Sigmoid colon (tissue), 4 donors: ENCODE measurements at regions not wholly inside any gene's neighbourhood (a gene's known extent, or its start where the extent isn't known, plus 50 kb on each side); places are given as distances from the start of the nearest gene placed in this dataset.

Source experiments
- EP300 ChIP-seq, 4 donors: sonication (generic); formaldehyde crosslinking; IDR thresholded peaks; one replicate each; pipeline ENCODE4 v1.6.1; 2017; ENCODE audit warnings: antibody characterized with exemption in 4 of 4
- POLR2A ChIP-seq, 2 donors: fragments of 450-650 bp; IDR thresholded peaks; one replicate each; pipeline ENCODE4 v1.6.1; 2016; ENCODE audit warnings: antibody characterized with exemption in 2 of 2, mild to moderate bottlenecking in 2 of 2, moderate library complexity in 2 of 2
- POLR2AphosphoS5 ChIP-seq, 4 donors: sonication (generic); formaldehyde crosslinking; IDR thresholded peaks; one replicate each; pipeline ENCODE4 v1.6.1; 2017; ENCODE audit warnings: antibody characterized with exemption in 4 of 4
- TF ChIP-seq, protein P1 (sequence below), 4 experiments: fragments of 450-650 bp in 3 of 4; fragments of 200-600 bp in 1 of 4; IDR thresholded peaks; one replicate each; pipeline ENCODE4 v1.5.1; 2016 to 2019; ENCODE audit warnings: antibody characterized with exemption in 4 of 4, mild to moderate bottlenecking in 3 of 4, moderate library complexity in 2 of 4

GRCh38 chr1:17992800-17993199 is 114.8 kb upstream of the IGSF21 start:
- TF ChIP-seq, protein P1, sequence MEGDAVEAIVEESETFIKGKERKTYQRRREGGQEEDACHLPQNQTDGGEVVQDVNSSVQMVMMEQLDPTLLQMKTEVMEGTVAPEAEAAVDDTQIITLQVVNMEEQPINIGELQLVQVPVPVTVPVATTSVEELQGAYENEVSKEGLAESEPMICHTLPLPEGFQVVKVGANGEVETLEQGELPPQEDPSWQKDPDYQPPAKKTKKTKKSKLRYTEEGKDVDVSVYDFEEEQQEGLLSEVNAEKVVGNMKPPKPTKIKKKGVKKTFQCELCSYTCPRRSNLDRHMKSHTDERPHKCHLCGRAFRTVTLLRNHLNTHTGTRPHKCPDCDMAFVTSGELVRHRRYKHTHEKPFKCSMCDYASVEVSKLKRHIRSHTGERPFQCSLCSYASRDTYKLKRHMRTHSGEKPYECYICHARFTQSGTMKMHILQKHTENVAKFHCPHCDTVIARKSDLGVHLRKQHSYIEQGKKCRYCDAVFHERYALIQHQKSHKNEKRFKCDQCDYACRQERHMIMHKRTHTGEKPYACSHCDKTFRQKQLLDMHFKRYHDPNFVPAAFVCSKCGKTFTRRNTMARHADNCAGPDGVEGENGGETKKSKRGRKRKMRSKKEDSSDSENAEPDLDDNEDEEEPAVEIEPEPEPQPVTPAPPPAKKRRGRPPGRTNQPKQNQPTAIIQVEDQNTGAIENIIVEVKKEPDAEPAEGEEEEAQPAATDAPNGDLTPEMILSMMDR (IDR thresholded peaks at IDR 0.05): no peak
- TF ChIP-seq POLR2A (IDR thresholded peaks at IDR 0.05) (no peak), POLR2AphosphoS5 (IDR thresholded peaks at IDR 0.05) (no peak), EP300 (IDR thresholded peaks at IDR 0.05) (no peak)
